ACHN (cell line): ENCODE measurements at regions not wholly inside any gene's neighbourhood (a gene's known extent, or its start where the extent isn't known, plus 50 kb on each side); places are given as distances from the start of the nearest gene placed in this dataset.

Source experiments
- DNase-seq: peaks from one replicate; pipeline ENCODE4 v3.0.0-alpha.2; 2015
- in situ Hi-C: cut with HindIII; loops from 2 replicates; pipeline ENCODE4 v1.10.0; 2017; ENCODE audit warnings: low sequenced_read_pairs, low pct_ligation_motif_present, low pct_unique_long_range_greater_than_20kb

- in situ Hi-C loops, result no loop called here
- no peak for DNase-seq
Observed at GRCh38 chr19:34305221-34306083, 51.1 kb downstream of the GARRE1 start.

DNA sequence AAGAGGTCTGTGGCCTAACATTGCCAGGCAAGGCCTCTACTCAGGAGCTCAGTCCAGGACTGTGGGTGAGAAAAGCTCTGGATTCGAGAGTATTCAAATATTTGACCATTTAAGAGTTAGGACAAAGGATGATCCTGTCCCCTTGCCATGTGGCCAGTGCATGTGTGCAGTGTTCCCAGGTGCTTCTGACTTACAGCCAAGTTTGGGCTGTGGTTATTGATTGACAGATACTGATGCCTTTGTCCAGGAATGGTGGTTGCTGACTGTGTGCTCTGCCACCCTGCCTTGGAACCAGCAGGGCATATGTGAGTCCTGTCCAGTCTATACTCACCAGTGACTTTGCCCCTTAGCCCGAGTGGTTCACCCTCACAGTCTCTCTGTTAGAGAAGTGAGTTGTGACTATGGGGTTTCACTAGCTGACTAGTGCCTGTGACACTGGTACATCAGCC, 51.9 kb downstream of the GARRE1 start:
- in situ Hi-C loops, result no loop called here
- peak; percentile 17 for DNase-seq

- DNase-seq, result no peak
- in situ Hi-C loops, result no loop called here
Observed at GRCh38 chr19:34306824-34307223, 52.5 kb downstream of the GARRE1 start.

DNA sequence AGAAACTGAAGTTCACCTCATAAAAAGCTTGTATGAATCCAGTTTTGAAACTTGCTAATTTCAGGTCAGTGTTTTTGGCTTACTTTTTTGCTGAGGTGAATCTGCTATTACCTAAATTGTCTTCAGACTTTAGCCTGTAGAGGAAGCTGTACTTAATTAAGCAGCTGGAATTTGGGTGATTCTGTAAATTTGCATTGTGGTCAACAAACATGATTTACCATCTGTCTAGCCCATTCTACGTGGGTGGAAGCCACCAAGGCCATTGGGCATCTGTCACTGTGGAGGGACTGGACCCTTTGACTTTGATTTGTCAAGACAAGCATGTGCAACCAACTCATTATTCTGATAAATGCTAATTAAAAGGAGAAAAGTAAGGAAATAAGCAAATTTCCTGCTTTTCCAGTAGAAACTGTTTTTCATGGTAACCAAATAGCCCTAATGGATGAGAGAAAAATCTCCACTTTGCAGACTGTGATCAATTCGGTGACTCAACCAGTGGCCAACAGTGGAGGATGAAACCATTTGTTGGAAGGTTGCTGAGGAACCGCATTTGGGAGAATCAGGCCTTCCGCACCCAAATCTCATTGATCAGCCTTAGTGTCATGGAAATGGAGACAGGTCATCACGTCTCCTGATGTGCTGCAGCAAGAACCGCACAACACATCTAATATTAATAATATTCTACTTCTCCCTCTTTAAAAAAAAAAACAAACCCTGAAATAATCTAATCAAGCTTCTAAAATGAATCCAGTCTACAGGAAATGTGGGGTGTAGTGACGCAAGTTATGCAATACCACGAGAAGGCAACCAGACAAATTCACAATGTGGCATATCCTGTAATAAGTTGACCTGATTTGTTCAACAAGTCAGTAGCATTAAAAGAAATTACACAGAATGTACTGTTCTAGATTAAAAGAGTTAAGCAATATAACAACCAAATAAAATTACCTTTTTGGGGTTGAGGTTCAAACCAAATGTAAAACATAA, 54.3 kb downstream of the GARRE1 start:
- in situ Hi-C loops, result no loop called here
- no peak for DNase-seq

GRCh38 chr19:34309368-34310138, 55.2 kb downstream of the GARRE1 start:
- in situ Hi-C loops, result no loop called here
- DNase-seq, result no peak

DNA sequence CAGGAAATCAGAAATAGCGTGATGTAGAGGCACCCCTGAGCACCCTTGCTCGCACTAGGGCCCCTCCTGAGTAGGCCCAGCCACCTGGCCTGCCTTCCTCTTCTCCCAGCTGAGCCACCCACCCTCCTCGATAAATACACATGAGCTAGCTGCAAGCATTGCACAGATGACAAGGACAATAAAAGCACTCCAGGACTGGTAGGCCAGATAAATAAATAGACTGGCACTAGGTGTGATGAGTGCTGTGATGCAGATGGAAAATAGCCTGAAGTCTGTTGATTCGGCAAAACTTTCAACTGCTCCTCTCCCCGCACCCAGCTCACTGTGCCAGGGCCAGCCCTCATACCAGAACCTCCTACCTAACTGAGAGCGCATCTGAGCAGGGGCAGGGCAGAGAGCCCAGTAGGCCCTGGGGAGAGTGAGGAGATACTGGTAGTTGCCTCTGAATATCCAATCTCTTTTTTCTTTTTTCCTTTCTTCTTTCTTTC, 54.5 kb upstream of the GPI start:
- in situ Hi-C loops, result no loop called here
- DNase-seq, result no peak

DNA sequence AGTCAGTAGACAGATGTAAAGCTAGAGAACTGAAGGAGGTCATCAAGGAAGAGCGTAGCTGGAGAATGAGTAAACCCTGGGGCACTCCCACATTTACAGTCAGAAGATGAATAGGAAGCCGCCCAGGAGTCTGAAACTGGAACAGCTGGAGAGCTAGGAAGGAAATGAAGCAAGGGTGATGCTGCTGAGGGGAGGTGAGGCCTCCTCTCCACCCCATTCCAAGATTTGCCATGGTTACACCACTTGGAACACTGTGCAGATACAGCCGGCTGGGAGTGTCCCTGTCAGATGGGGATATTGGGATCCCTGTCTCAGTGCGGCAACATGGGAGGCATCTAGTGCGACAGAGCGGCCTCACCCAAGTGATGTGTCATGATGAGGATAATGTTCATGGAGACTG, 51.8 kb upstream of the GPI start:
- no peak for DNase-seq

GRCh38 chr19:34314437-34315313, 50.3 kb upstream of the GPI start:
- no peak for DNase-seq
- in situ Hi-C loops, result no loop called here

More for the DNA sequence above, 51.8 kb upstream of the GPI start:
- in situ Hi-C loops, result no loop called here
